Activated naive CD8-positive, alpha-beta T cell (primary cell): ENCODE measurements at regions not wholly inside any gene's neighbourhood (a gene's known extent, or its start where the extent isn't known, plus 50 kb on each side); places are given as distances from the start of the nearest gene placed in this dataset.

Source experiments
- H3K27ac Mint-ChIP-seq: one replicate; pipeline ENCODE4 v1.8.0; 2021; ENCODE audit warnings: mixed read lengths
- H3K27me3 Mint-ChIP-seq: one replicate; pipeline ENCODE4 v1.8.0; 2021; ENCODE audit warnings: mixed read lengths
- H3K36me3 Mint-ChIP-seq: one replicate; pipeline ENCODE4 v1.8.0; 2021; ENCODE audit warnings: mixed read lengths
- H3K4me1 Mint-ChIP-seq: one replicate; pipeline ENCODE4 v1.8.0; 2021; ENCODE audit warnings: low read depth, mixed read lengths
- H3K4me3 Mint-ChIP-seq: one replicate; pipeline ENCODE4 v1.8.0; 2021; ENCODE audit warnings: mild to moderate bottlenecking, mixed read lengths
- H3K9me3 Mint-ChIP-seq: one replicate; pipeline ENCODE4 v1.8.0; 2021; ENCODE audit warnings: low read depth, mixed read lengths

- Mint-ChIP-seq H3K4me3 (no peak overlapping the region), H3K36me3 (no peaks in the 10 kb centered on the region), H3K27ac (no peak overlapping the region)
Measured at GRCh38 chr1:29984862-29985605, 738.4 kb downstream of the MATN1 start.

DNA sequence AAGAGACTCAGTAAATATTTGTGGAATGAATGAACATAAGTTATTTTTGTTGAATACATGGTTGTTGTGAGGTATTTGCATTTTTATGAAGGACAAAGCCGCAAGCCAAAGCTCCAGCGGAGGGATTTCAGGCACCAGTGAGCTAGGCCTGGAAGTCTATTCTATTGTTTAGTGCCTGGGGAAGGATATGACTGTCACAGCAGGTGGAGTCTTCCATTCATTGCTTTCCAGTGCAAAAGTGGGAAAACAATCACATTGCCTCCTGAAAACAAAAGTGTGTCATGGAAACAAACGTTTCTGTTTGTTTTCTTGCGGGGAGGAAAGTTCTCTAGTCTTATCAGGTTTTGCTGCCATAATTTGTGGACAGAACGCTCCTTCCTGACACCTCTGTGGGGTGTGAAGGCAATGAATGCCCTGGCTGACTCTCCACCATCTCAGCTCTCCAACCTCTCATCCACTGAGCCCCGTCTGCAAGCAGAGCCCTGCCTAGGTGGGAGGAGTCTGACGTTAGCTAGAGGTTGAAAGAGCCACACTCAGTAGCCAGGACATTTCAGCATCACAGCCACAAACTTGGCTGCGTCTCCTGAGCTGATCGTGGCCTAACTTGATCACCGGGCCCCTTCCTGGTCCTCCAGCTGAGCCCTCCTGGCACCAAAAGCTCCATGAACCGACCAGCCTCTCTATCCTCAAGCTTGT is 739.1 kb downstream of the MATN1 start:
- peaks cover 15% of the 10 kb centered on the region for H3K27me3 Mint-ChIP-seq
- H3K36me3 Mint-ChIP-seq, result no peaks in the 10 kb centered on the region

More at GRCh38 chr1:29984862-29985605, 738.4 kb downstream of the MATN1 start:
- Mint-ChIP-seq H3K27me3 (peaks cover 20% of the 10 kb centered on the region), H3K4me1 (no peaks in the 10 kb centered on the region), H3K9me3 (no peaks in the 10 kb centered on the region)

GRCh38 chr1:29983321-29983720 is 740.1 kb downstream of the MATN1 start:
- H3K36me3 Mint-ChIP-seq, result no peaks in the 10 kb centered on the region
- no peaks in the 10 kb centered on the region for H3K4me1 Mint-ChIP-seq
- peaks cover 15% of the 10 kb centered on the region for H3K27me3 Mint-ChIP-seq
- no peak overlapping the region for H3K4me3 Mint-ChIP-seq
- H3K27ac Mint-ChIP-seq, result no peak overlapping the region
- H3K9me3 Mint-ChIP-seq, result no peaks in the 10 kb centered on the region

More for the DNA sequence above, 739.1 kb downstream of the MATN1 start:
- Mint-ChIP-seq H3K4me1 (no peaks in the 10 kb centered on the region), H3K4me3 (no peak overlapping the region), H3K27ac (no peak overlapping the region), H3K9me3 (no peaks in the 10 kb centered on the region)

DNA sequence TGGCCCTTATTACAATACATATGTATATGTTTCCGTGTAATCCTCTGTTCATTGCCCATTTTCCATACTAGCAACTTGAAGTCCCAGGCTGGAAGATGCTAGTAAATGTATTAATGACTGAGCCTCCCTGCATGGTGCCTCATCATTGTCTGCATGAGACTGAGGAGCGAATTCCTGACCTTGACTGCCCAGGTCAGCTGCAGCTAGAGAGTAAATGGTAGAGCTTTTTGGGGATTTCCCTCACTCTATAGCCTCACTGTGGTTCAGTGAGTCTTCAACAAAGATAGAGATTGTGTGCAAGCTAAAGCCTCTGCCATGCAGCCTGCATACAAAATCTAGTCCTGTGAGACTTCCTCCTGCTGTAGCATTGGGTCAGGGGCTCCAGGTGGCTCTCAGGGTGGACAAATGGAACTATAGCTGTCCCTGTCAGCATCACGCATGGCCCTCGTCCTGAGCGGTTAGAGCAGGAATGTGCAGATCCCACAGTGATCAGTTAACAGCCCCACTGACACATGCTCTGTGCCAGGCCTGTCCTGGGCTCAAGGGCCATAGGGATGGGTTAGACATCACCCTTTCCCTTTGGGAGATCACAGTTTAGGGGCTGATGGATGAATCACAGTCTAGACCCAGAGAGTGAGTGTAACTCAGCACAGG is 741.7 kb downstream of the MATN1 start:
- H3K4me1 Mint-ChIP-seq, result no peaks in the 10 kb centered on the region
- peaks cover 6% of the 10 kb centered on the region for H3K9me3 Mint-ChIP-seq
- no peak overlapping the region for H3K4me3 Mint-ChIP-seq
- H3K27ac Mint-ChIP-seq, result no peak overlapping the region
- H3K27me3 Mint-ChIP-seq, result peaks cover 17% of the 10 kb centered on the region
- H3K36me3 Mint-ChIP-seq, result no peaks in the 10 kb centered on the region

DNA sequence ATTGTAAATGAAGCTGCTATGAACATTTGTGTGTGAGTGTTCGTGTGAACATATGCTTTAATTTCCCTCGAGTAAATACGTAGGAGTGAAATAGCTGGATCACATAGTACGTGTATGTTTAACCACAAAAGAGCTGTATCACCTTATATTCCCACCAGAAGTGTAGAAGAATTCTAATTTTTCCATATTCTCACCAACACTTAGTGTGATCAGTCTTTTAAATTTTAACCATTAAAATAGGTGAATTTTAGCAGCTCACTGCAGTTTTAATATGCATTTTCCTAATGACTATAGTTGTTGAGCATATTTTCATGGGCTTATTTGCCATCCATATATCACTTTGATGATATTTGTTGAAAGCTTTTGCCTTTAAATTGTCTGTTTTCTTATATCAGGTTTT is 741.2 kb downstream of the PTPRU start:
- Mint-ChIP-seq H3K4me3 (no peak overlapping the region), H3K4me1 (no peaks in the 10 kb centered on the region), H3K27me3 (peaks cover 3% of the 10 kb centered on the region), H3K27ac (no peak overlapping the region), H3K9me3 (peaks cover 6% of the 10 kb centered on the region), H3K36me3 (no peaks in the 10 kb centered on the region)

DNA sequence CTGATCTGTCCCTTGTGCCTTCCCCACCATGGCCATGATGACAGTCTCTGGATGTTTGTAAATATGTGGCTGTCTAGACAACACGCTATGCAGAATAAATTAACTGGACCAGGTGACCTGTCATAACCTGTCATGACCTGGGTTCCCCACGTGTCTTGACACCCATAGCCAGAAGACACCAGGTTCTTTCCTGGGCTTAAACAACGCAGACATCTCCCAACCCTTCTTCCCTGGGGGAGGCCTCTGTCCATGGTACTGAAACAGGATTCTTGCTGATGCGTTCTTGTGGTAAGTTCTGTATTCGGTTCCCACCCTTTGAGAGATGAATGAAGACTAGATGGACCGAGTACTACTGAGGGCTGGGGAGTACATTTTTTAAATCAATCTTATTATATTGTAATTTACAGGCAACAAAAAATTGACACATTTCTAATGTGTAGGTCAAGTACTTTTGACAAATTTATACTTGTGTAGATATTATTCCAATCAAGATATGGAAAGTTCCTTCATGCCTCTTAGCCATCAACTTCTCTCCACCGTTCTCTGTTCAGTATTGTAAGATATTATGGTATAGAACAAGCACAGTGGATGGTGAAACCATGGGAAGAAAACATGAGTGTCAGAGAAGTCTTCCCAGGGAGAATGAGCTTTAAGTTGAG is 738.8 kb downstream of the PTPRU start:
- no peak overlapping the region for H3K4me3 Mint-ChIP-seq
- peaks cover 19% of the 10 kb centered on the region for H3K27me3 Mint-ChIP-seq
- H3K4me1 Mint-ChIP-seq, result no peaks in the 10 kb centered on the region
- H3K27ac Mint-ChIP-seq, result no peak overlapping the region
- H3K36me3 Mint-ChIP-seq, result no peaks in the 10 kb centered on the region
- peaks cover 6% of the 10 kb centered on the region for H3K9me3 Mint-ChIP-seq

DNA sequence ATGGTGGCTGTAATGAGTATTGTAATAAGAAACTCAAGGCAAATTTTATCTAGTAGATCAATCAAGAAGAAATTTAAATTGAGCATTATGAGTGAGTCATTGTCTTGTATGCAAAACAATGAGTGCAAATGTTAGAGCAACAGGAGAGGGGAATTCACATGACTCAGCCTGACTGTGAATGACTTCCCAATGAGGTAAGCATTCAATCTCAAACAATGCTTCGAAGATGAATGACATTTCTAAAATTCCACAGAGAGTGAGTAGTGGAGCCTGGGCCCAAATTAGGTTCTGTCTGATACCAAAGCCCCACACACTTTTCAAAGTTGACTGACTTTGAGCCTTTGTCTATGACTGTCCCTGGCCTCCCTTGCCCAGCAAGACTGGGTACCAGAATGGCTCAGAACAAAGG is 738.0 kb downstream of the PTPRU start:
- H3K27ac Mint-ChIP-seq, result no peak overlapping the region
- peaks cover 6% of the 10 kb centered on the region for H3K9me3 Mint-ChIP-seq
- H3K36me3 Mint-ChIP-seq, result no peaks in the 10 kb centered on the region
- no peaks in the 10 kb centered on the region for H3K4me1 Mint-ChIP-seq
- H3K4me3 Mint-ChIP-seq, result no peak overlapping the region
- peaks cover 19% of the 10 kb centered on the region for H3K27me3 Mint-ChIP-seq

- Mint-ChIP-seq H3K4me3 (no peak overlapping the region), H3K27ac (no peak overlapping the region), H3K4me1 (no peaks in the 10 kb centered on the region), H3K36me3 (no peaks in the 10 kb centered on the region), H3K9me3 (peaks cover 6% of the 10 kb centered on the region), H3K27me3 (peaks cover 19% of the 10 kb centered on the region)
Measured at GRCh38 chr1:29973406-29973805, 737.1 kb downstream of the PTPRU start.

DNA sequence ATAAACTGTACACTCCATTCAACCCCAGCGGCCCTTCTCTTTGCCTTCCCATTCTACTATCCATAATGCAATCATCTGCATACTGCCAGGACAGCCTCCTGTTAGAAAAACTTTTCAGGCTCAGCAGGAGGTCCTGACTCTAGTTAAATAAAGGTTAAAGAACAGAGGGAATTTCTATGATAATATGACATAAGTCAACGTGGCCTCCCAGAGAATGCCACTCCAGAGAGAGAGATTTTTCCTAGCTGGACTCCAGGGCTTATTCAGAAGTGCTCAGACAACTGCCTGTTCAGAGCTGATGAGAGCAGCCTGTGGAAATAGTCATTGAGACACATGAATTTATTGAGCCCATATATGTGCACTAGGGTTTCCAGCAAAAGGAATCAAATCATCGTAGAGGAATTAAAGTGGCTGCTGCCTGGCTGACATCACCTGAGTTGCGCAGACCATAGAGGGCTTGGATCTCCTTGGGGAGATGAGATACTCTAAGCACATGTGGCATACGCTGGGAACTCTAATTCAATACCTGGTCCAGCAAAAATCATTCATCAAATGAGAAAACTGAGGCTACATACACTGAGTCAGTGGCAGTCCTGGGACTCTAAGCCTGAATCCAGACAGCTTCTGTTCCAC is 736.2 kb downstream of the PTPRU start:
- H3K36me3 Mint-ChIP-seq, result no peaks in the 10 kb centered on the region
- H3K27ac Mint-ChIP-seq, result no peak overlapping the region
- H3K9me3 Mint-ChIP-seq, result peaks cover 3% of the 10 kb centered on the region
- no peaks in the 10 kb centered on the region for H3K4me1 Mint-ChIP-seq
- peaks cover 19% of the 10 kb centered on the region for H3K27me3 Mint-ChIP-seq
- H3K4me3 Mint-ChIP-seq, result no peak overlapping the region

DNA sequence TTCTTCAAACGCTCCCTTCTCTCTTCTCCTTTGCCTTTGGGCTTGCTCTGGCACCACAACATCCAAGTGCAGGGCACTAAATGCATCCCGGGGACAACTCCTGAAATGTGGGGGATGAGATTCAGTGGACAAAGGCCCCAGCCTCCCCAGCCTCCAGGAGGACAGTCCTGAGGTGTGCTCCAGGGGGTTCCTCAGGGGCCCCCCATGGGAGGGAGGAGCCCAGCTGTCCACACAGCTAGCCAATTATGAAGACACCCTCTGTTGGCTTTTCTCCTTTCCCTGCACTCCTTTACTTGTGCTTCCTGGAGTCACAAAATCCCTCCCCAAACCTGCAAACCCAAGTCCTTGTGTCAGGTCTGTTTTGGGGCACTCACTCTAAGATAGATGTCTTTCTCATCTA is 735.4 kb downstream of the PTPRU start:
- H3K27me3 Mint-ChIP-seq, result peaks cover 16% of the 10 kb centered on the region
- no peak overlapping the region for H3K27ac Mint-ChIP-seq
- no peaks in the 10 kb centered on the region for H3K36me3 Mint-ChIP-seq
- no peaks in the 10 kb centered on the region for H3K9me3 Mint-ChIP-seq
- no peaks in the 10 kb centered on the region for H3K4me1 Mint-ChIP-seq
- H3K4me3 Mint-ChIP-seq, result no peak overlapping the region

- H3K4me1 Mint-ChIP-seq, result no peaks in the 10 kb centered on the region
- H3K4me3 Mint-ChIP-seq, result no peak overlapping the region
- no peak overlapping the region for H3K27ac Mint-ChIP-seq
- H3K27me3 Mint-ChIP-seq, result peaks cover 16% of the 10 kb centered on the region
- H3K36me3 Mint-ChIP-seq, result no peaks in the 10 kb centered on the region
- no peaks in the 10 kb centered on the region for H3K9me3 Mint-ChIP-seq
Measured at GRCh38 chr1:29970747-29971325, 734.5 kb downstream of the PTPRU start.

- H3K4me1 Mint-ChIP-seq, result no peaks in the 10 kb centered on the region
- H3K9me3 Mint-ChIP-seq, result no peaks in the 10 kb centered on the region
Measured at GRCh38 chr1:29969576-29969975, 733.3 kb downstream of the PTPRU start.

GRCh38 chr1:29967261-29967660 is 730.9 kb downstream of the PTPRU start:
- Mint-ChIP-seq H3K36me3 (no peaks in the 10 kb centered on the region), H3K27me3 (peaks cover 19% of the 10 kb centered on the region), H3K4me3 (no peak overlapping the region), H3K4me1 (no peaks in the 10 kb centered on the region), H3K9me3 (no peaks in the 10 kb centered on the region), H3K27ac (no peak overlapping the region)

More at GRCh38 chr1:29969576-29969975, 733.3 kb downstream of the PTPRU start:
- Mint-ChIP-seq H3K36me3 (no peaks in the 10 kb centered on the region), H3K27ac (no peak overlapping the region), H3K4me3 (no peak overlapping the region), H3K27me3 (peaks cover 17% of the 10 kb centered on the region)

GRCh38 chr1:29966526-29967045 is 730.3 kb downstream of the PTPRU start:
- H3K36me3 Mint-ChIP-seq, result no peaks in the 10 kb centered on the region
- H3K27ac Mint-ChIP-seq, result no peak overlapping the region
- H3K4me1 Mint-ChIP-seq, result no peaks in the 10 kb centered on the region
- H3K4me3 Mint-ChIP-seq, result no peak overlapping the region
- H3K27me3 Mint-ChIP-seq, result peaks cover 14% of the 10 kb centered on the region
- H3K9me3 Mint-ChIP-seq, result no peaks in the 10 kb centered on the region
